Ascending aorta (tissue), 2 donors: ENCODE measurements at regions not wholly inside any gene's neighbourhood (a gene's known extent, or its start where the extent isn't known, plus 50 kb on each side); places are given as distances from the start of the nearest gene placed in this dataset.

Experiments
- DNase-seq, 2 donors: peaks; one replicate each; pipeline ENCODE4 v3.0.0-alpha.2; 2019; ENCODE audit warnings: low spot score in 2 of 2
- H3K27ac ChIP-seq, 2 donors: fragments of 200-600 bp; sonication (generic); one replicate each; pipeline ENCODE4 v1.5.1; 2016 to 2017; ENCODE audit warnings: mild to moderate bottlenecking in 1 of 2
- H3K27me3 ChIP-seq: fragments of 200-600 bp; sonication (generic); one replicate; pipeline ENCODE4 v1.5.1; 2017
- H3K36me3 ChIP-seq, 2 donors: fragments of 200-600 bp; sonication (generic); one replicate each; pipeline ENCODE4 v1.5.1; 2016
- H3K4me1 ChIP-seq, 2 donors: fragments of 200-600 bp; sonication (generic); one replicate each; pipeline ENCODE4 v1.5.1; 2016 to 2017; ENCODE audit warnings: mild to moderate bottlenecking in 1 of 2
- H3K4me3 ChIP-seq, 2 donors: fragments of 200-600 bp; sonication (generic); one replicate each; pipeline ENCODE4 v1.5.1; 2016 to 2017; ENCODE audit warnings: mild to moderate bottlenecking in 1 of 2
- H3K9me3 ChIP-seq, 2 donors: fragments of 200-600 bp; sonication (generic); one replicate each; pipeline ENCODE4 v1.5.1; 2016
- CTCF ChIP-seq, 3 experiments: fragments of 200-600 bp in 2 of 3; fragments of 450-650 bp in 1 of 3; sonication (generic) in 2 of 3; IDR thresholded peaks; one replicate each; pipeline ENCODE4 v1.5.1; 2016 to 2019; ENCODE audit warnings: antibody characterized with exemption in 3 of 3, mild to moderate bottlenecking in 1 of 3, moderate library complexity in 1 of 3
- intact Hi-C: fragments of 100-400 bp; cut with DNase I; formaldehyde crosslinking; loops from one replicate; pipeline ENCODE4 v1.15.1; 2023

- no peaks in the 10 kb centered on the region for H3K4me1 ChIP-seq
- DNase-seq, result no peak
- no peaks in the 10 kb centered on the region for H3K27me3 ChIP-seq
- intact Hi-C loops, result no loop called here
- TF ChIP-seq CTCF (IDR thresholded peaks at IDR 0.05), result no peak
- no peaks in the 10 kb centered on the region for H3K36me3 ChIP-seq
- no peak overlapping the region for H3K27ac ChIP-seq
- H3K9me3 ChIP-seq, result no peaks in the 10 kb centered on the region
- H3K4me3 ChIP-seq, result no peak overlapping the region
Measured at GRCh38 chr2:58734365-58734764, 493.2 kb upstream of the FANCL start.

DNA sequence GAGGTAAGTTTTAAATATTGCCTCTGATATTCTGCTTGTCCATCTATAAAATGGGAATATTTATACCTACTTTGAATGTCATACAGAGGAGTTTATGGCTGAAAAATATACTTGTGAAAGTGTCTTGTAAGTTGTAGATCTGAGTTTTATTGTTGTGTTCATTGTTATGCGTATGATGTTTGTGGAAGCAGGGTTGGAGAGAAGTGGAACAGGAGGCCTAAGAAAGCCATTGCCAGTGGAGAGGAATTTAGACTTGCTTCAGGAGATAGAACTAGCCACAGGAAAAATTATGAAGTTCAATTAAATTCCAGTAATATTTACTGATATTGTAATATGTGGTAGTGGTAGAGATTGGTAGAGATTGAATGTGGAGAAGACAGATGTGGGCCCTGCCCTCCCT lies 491.9 kb upstream of the FANCL start:
- no peaks in the 10 kb centered on the region for H3K4me1 ChIP-seq
- no peaks in the 10 kb centered on the region for H3K36me3 ChIP-seq
- H3K27ac ChIP-seq, result no peak overlapping the region
- H3K9me3 ChIP-seq, result no peaks in the 10 kb centered on the region
- no peak for TF ChIP-seq CTCF (IDR thresholded peaks at IDR 0.05)
- no peak for DNase-seq
- intact Hi-C loops, result no loop called here
- H3K4me3 ChIP-seq, result no peak overlapping the region
- H3K27me3 ChIP-seq, result no peaks in the 10 kb centered on the region

- no peaks in the 10 kb centered on the region for H3K4me1 ChIP-seq
- no peaks in the 10 kb centered on the region for H3K36me3 ChIP-seq
- no peak overlapping the region for H3K4me3 ChIP-seq
- no peak overlapping the region for H3K27ac ChIP-seq
- H3K9me3 ChIP-seq, result no peaks in the 10 kb centered on the region
- H3K27me3 ChIP-seq, result no peaks in the 10 kb centered on the region
- no peak for TF ChIP-seq CTCF (IDR thresholded peaks at IDR 0.05)
- no peak for DNase-seq
- intact Hi-C loops, result no loop called here
Measured at GRCh38 chr2:58731488-58731869, 490.4 kb upstream of the FANCL start.

- Histone ChIP-seq H3K9me3 (no peaks in the 10 kb centered on the region), H3K4me1 (no peaks in the 10 kb centered on the region), H3K36me3 (no peaks in the 10 kb centered on the region), H3K27ac (no peak overlapping the region), H3K27me3 (no peaks in the 10 kb centered on the region), H3K4me3 (no peak overlapping the region)
- intact Hi-C loops, result no loop called here
- TF ChIP-seq CTCF (IDR thresholded peaks at IDR 0.05), result no peak
- DNase-seq, result no peak
Measured at GRCh38 chr2:58730764-58731487, 489.8 kb upstream of the FANCL start.

- no peak for DNase-seq
- Histone ChIP-seq H3K9me3 (no peaks in the 10 kb centered on the region), H3K27ac (no peak overlapping the region), H3K4me3 (no peak overlapping the region), H3K27me3 (no peaks in the 10 kb centered on the region), H3K36me3 (no peaks in the 10 kb centered on the region), H3K4me1 (no peaks in the 10 kb centered on the region)
- TF ChIP-seq CTCF (IDR thresholded peaks at IDR 0.05), result no peak
- intact Hi-C loops, result no loop called here
Measured at GRCh38 chr2:58727981-58728656, 487.0 kb upstream of the FANCL start.
